Calu3 (cell line): ENCODE measurements at regions not wholly inside any gene's neighbourhood (a gene's known extent, or its start where the extent isn't known, plus 50 kb on each side); places are given as distances from the start of the nearest gene placed in this dataset.

ENCODE experiments used
- BruUV-seq: library from RNA; stranded (reverse); fragments of 400-500 nt; replicated peaks from 2 replicates; lab custom pipeline; 2021; lab: Mats Ljungman, UMichigan
- CTCF ChIA-PET: fragments of 300-600 bp; sonication (Branson Sonifier 250); formaldehyde crosslinking; loops from one replicate; lab custom pipeline; 2022; ENCODE audit warnings: antibody characterized with exemption; lab: Charles Lee
- DNase-seq: peaks from one replicate; pipeline ENCODE4 v3.0.0; 2022
- H3K27ac Mint-ChIP-seq: one replicate; pipeline ENCODE4 v1.8.0; 2022; ENCODE audit warnings: mixed read lengths; ENCODE audit not compliant: unreplicated experiment
- H3K27me3 Mint-ChIP-seq: one replicate; pipeline ENCODE4 v1.8.0; 2022; ENCODE audit warnings: mixed read lengths; ENCODE audit not compliant: unreplicated experiment
- H3K36me3 Mint-ChIP-seq: one replicate; pipeline ENCODE4 v1.8.0; 2022; ENCODE audit warnings: mild to moderate bottlenecking, moderate library complexity, mixed read lengths; ENCODE audit not compliant: insufficient read depth, unreplicated experiment
- H3K4me1 Mint-ChIP-seq: one replicate; pipeline ENCODE4 v1.8.0; 2022; ENCODE audit warnings: mild to moderate bottlenecking, low read depth, mixed read lengths; ENCODE audit not compliant: unreplicated experiment
- H3K4me3 Mint-ChIP-seq: one replicate; pipeline ENCODE4 v1.8.0; 2022; ENCODE audit warnings: mild to moderate bottlenecking, low read depth, moderate library complexity, mixed read lengths; ENCODE audit not compliant: unreplicated experiment
- H3K9me3 Mint-ChIP-seq: one replicate; pipeline ENCODE4 v1.8.0; 2022; ENCODE audit warnings: low read depth, mixed read lengths; ENCODE audit not compliant: unreplicated experiment
- intact Hi-C: fragments of 100-400 bp; cut with micrococcal nuclease; formaldehyde crosslinking; loops from one replicate; pipeline ENCODE4 v1.10.0; 2022; ENCODE audit not compliant: unreplicated experiment
- TF ChIP-seq, protein P1 (sequence below): fragments of 200-600 bp; IDR thresholded peaks from one replicate; pipeline ENCODE4 v1.8.0; 2022; ENCODE audit warnings: antibody characterized with exemption; ENCODE audit not compliant: unreplicated experiment

- TF ChIP-seq, protein P1, sequence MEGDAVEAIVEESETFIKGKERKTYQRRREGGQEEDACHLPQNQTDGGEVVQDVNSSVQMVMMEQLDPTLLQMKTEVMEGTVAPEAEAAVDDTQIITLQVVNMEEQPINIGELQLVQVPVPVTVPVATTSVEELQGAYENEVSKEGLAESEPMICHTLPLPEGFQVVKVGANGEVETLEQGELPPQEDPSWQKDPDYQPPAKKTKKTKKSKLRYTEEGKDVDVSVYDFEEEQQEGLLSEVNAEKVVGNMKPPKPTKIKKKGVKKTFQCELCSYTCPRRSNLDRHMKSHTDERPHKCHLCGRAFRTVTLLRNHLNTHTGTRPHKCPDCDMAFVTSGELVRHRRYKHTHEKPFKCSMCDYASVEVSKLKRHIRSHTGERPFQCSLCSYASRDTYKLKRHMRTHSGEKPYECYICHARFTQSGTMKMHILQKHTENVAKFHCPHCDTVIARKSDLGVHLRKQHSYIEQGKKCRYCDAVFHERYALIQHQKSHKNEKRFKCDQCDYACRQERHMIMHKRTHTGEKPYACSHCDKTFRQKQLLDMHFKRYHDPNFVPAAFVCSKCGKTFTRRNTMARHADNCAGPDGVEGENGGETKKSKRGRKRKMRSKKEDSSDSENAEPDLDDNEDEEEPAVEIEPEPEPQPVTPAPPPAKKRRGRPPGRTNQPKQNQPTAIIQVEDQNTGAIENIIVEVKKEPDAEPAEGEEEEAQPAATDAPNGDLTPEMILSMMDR: no peak
- no peak for DNase-seq
- Mint-ChIP-seq H3K36me3 (no peaks in the 10 kb centered on the region), H3K27me3 (no peaks in the 10 kb centered on the region), H3K4me3 (no peak overlapping the region), H3K27ac (no peak overlapping the region), H3K4me1 (no peaks in the 10 kb centered on the region), H3K9me3 (no peaks in the 10 kb centered on the region)
- BruUV-seq: no TSS peak
- intact Hi-C loops: no loop called here
- CTCF ChIA-PET: no interaction called here
Observed at GRCh38 chr21:34215911-34216717, 142.7 kb downstream of the MRPS6 start.

- Mint-ChIP-seq H3K4me3 (no peak overlapping the region), H3K27ac (no peak overlapping the region), H3K36me3 (no peaks in the 10 kb centered on the region), H3K4me1 (no peaks in the 10 kb centered on the region), H3K27me3 (no peaks in the 10 kb centered on the region), H3K9me3 (no peaks in the 10 kb centered on the region)
- BruUV-seq: no TSS peak
- CTCF ChIA-PET: no interaction called here
- intact Hi-C loops: no loop called here
- no peak for DNase-seq
- TF ChIP-seq, protein P1: no peak
Observed at GRCh38 chr21:34216718-34217032, 143.3 kb downstream of the MRPS6 start.

DNA sequence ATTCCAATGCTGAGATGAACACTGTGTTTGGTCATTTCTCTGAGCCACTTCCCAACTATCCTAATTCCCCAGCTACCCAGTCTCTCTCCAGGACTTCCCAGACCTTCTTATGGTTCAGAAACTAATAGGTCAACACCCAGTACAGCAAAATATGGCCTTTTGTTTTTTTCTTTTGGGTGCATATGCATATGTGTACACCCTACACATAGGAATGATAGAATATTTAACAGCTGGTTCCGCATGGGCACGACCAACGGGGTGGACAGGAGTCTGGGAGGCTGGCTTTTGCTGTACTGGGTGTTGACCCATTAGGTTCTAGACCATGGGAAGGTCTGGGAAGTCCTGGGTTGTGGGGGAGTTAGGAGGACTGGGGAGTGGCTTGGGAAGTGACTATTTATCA lies 143.9 kb downstream of the MRPS6 start:
- TF ChIP-seq, protein P1: no peak
- no peak for DNase-seq
- CTCF ChIA-PET: no interaction called here
- Mint-ChIP-seq H3K4me3 (no peak overlapping the region), H3K27me3 (no peaks in the 10 kb centered on the region), H3K4me1 (no peaks in the 10 kb centered on the region), H3K27ac (no peak overlapping the region), H3K36me3 (no peaks in the 10 kb centered on the region), H3K9me3 (no peaks in the 10 kb centered on the region)
- intact Hi-C loops: no loop called here
- BruUV-seq: no TSS peak

DNA sequence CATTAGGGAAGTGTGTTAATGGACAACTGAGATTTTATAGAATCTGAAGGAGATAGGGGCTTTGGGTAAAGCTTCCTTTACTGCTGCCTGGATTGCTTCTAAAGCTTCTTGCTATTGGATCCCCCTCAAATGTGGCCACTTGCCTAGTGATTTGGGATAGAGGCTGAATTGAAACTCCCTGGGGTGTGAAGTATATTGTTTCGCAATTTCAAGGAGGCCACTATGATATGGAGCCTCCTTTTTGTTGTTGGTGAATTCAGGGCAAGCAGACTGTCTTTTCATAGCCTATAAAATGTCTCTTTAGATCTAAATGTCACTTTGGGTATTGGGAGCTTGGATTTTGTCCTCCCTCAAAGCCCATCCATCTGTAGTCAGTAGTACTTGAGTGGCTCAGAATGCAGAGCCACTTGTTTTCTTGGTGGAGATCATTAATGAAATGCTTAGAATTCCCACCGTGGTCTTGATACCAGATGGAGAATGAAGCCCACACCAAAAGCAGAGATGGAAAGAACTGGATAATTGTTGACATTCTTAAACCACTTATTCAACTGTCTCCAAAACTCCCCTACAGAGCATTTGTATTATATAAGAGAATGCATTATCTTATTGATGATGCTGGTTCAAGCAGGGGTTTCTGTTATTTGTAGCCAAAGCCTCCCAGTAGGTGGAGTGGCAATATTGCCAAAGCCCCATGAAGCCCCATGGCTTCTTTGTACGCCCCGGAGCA lies 144.3 kb upstream of the KCNE2 start:
- intact Hi-C loops: no loop called here
- no peak for DNase-seq
- Mint-ChIP-seq H3K4me1 (no peaks in the 10 kb centered on the region), H3K9me3 (peaks cover 3% of the 10 kb centered on the region), H3K27ac (no peak overlapping the region), H3K27me3 (peaks cover 13% of the 10 kb centered on the region), H3K36me3 (no peaks in the 10 kb centered on the region), H3K4me3 (no peak overlapping the region)
- TF ChIP-seq, protein P1: no peak
- no TSS peak for BruUV-seq
- CTCF ChIA-PET: no interaction called here
